ENCODE measurements at regions not wholly inside any gene's neighbourhood (a gene's known extent, or its start where the extent isn't known, plus 50 kb on each side); places are given as distances from the start of the nearest gene placed in this dataset.

DNA sequence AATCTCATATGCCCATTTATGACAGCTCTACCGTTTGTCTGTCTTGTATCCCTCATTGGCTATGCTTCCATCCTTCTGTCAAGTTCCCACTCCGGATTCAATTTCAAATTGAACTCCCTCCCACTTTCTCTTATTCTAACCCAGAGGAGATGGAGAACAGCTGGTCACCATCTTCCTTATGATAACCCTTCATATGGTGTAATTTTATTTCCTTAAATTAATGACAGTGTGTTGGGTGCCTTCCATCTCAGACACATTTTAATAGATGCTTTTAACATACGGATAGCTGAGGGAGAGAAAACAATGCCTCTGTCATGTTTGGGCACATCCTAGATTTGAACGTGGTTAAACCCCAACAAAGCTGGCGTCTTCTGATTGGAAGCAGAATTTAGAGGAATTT lies 103.0 kb upstream of the PLXNA2 start (continued):
- TF ChIP-seq REST (IDR thresholded peaks at IDR 0.05; ENCODE audit: unreplicated experiment) = no peak
- no peak for TF ChIP-seq EZH2 (IDR thresholded peaks at IDR 0.05; ENCODE audit: low read depth, unreplicated experiment)

DNA sequence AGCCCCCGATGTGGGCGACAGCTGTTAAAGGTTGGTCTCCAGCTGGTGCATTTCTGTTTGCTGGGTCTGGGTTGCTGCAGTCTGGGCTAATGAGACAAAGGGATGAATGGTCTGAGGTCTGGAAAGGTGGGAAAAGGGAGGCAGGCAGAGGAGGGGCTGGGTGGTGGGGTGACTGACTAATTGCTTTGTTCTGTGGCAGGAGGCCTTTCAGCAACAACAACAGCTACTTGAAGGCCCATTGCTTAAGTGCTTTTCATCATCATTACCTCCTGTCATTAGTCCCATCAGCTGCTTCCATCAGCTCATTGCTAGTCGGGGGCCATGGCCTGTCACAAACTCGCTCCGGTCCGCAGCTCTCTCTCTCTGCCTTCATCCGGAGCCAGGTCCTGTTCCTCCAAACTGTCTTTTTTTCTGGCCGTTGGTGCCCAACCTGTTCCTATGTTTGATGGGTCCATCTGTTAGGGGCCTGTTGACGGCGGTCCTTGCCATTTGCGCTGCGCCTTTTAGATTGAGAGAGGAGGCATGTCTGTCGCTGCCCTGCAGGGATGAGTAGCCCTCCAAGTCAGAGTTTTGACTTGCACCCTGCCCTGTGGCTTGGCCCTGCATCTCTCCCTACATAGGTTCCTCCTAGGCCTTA lies 105.6 kb upstream of the PLXNA2 start:
- no peak for DNase-seq (ENCODE audit: low spot score)
- Histone ChIP-seq H3K27me3 (ENCODE audit: insufficient read depth) (no peaks in the 10 kb centered on the region), H3K4me2 (no peak overlapping the region), H3K79me2 (replicated peaks; ENCODE audit: insufficient read depth) (no peaks in the 10 kb centered on the region), H3F3A (replicated peaks; ENCODE audit: low read depth) (no peaks in the 10 kb centered on the region), H3K4me1 (ENCODE audit: insufficient read depth) (no peaks in the 10 kb centered on the region), H3K9me2 (ENCODE audit: insufficient read depth) (no peaks in the 10 kb centered on the region), H3K27ac (ENCODE audit: low read depth) (no peak overlapping the region), H3K4me3 (no peak overlapping the region), H4K20me1 (replicated peaks; ENCODE audit: insufficient read depth) (no peaks in the 10 kb centered on the region), H2AFZ (no peak overlapping the region), H3K36me3 (ENCODE audit: insufficient read depth) (no peaks in the 10 kb centered on the region)
- peak; percentile 43; the same call in 2 of the 3 replicates for ATAC-seq
- H3K36me3 Mint-ChIP-seq (ENCODE audit: low read depth) = no peaks in the 10 kb centered on the region
- no peaks in the 10 kb centered on the region for H3K9me3 Mint-ChIP-seq
- H3K4me1 Mint-ChIP-seq = peaks cover 5% of the 10 kb centered on the region; the same call in 2 of the 3 replicates
- H3K27me3 Mint-ChIP-seq (ENCODE audit: insufficient read depth, low read depth, poor library complexity) = no peaks in the 10 kb centered on the region
- H3K4me3 Mint-ChIP-seq = no peak overlapping the region
- no peak for TF ChIP-seq POLR2AphosphoS5 (IDR thresholded peaks at IDR 0.05; ENCODE audit: low read depth)
- no peak for TF ChIP-seq ZNF114 (CRISPR knock-in tag; IDR thresholded peaks at IDR 0.05)
- no peak for TF ChIP-seq CREB1 (CRISPR knock-in tag; IDR thresholded peaks at IDR 0.05; ENCODE audit: low read depth)
- TF ChIP-seq STAT1 (IDR thresholded peaks at IDR 0.05; ENCODE audit: unreplicated experiment) = no peak
- TF ChIP-seq EZH2 (IDR thresholded peaks at IDR 0.05; ENCODE audit: low read depth, unreplicated experiment) = no peak
- TF ChIP-seq, protein P1, sequence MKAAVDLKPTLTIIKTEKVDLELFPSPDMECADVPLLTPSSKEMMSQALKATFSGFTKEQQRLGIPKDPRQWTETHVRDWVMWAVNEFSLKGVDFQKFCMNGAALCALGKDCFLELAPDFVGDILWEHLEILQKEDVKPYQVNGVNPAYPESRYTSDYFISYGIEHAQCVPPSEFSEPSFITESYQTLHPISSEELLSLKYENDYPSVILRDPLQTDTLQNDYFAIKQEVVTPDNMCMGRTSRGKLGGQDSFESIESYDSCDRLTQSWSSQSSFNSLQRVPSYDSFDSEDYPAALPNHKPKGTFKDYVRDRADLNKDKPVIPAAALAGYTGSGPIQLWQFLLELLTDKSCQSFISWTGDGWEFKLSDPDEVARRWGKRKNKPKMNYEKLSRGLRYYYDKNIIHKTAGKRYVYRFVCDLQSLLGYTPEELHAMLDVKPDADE (IDR thresholded peaks at IDR 0.05) = no peak
- no peak for TF ChIP-seq JUNB (IDR thresholded peaks at IDR 0.05; ENCODE audit: unreplicated experiment)
- TF ChIP-seq EZH2phosphoT487 (IDR thresholded peaks at IDR 0.05; ENCODE audit: unreplicated experiment) = no peak
- no peak overlapping the region for H3K27ac Mint-ChIP-seq

DNA sequence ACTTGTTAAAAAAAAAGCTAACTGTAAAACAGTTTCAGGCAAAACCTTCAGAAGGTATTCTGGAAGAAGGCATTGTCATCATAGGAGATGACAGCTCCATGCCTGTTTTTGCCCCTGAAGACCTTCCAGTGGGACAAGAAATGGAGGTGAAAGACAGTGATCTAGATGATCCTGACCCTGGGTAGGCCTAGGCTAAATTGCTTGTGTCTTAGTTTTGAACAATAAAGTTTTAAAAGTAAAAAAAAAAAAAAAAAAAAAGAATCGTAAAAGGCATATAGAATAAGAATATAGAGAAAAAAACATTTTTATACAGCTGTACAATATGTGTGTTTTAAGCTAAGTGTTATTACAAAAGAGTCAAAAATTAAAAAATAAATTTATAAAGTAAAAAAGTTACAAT lies 106.6 kb upstream of the PLXNA2 start:
- no peaks in the 10 kb centered on the region for H3K27me3 Mint-ChIP-seq (ENCODE audit: insufficient read depth, low read depth, poor library complexity)
- ATAC-seq (no peak), DNase-seq (ENCODE audit: low spot score) (no peak)
- H3K4me1 Mint-ChIP-seq = peaks cover 15% of the 10 kb centered on the region; the same call in 2 of the 3 replicates
- Histone ChIP-seq H3K79me2 (replicated peaks; ENCODE audit: insufficient read depth) (no peaks in the 10 kb centered on the region), H3K4me3 (no peak overlapping the region), H3K4me2 (no peak overlapping the region), H3K4me1 (ENCODE audit: insufficient read depth) (no peaks in the 10 kb centered on the region), H3F3A (replicated peaks; ENCODE audit: low read depth) (no peaks in the 10 kb centered on the region), H2AFZ (no peak overlapping the region), H3K9me2 (ENCODE audit: insufficient read depth) (no peaks in the 10 kb centered on the region), H3K36me3 (ENCODE audit: insufficient read depth) (no peaks in the 10 kb centered on the region), H3K27me3 (ENCODE audit: insufficient read depth) (no peaks in the 10 kb centered on the region), H3K27ac (ENCODE audit: low read depth) (no peak overlapping the region), H4K20me1 (replicated peaks; ENCODE audit: insufficient read depth) (no peaks in the 10 kb centered on the region)
- no peaks in the 10 kb centered on the region for H3K9me3 Mint-ChIP-seq
- H3K27ac Mint-ChIP-seq = no peak overlapping the region
- no peaks in the 10 kb centered on the region for H3K36me3 Mint-ChIP-seq (ENCODE audit: low read depth)
- no peak overlapping the region for H3K4me3 Mint-ChIP-seq
- TF ChIP-seq, protein P2, sequence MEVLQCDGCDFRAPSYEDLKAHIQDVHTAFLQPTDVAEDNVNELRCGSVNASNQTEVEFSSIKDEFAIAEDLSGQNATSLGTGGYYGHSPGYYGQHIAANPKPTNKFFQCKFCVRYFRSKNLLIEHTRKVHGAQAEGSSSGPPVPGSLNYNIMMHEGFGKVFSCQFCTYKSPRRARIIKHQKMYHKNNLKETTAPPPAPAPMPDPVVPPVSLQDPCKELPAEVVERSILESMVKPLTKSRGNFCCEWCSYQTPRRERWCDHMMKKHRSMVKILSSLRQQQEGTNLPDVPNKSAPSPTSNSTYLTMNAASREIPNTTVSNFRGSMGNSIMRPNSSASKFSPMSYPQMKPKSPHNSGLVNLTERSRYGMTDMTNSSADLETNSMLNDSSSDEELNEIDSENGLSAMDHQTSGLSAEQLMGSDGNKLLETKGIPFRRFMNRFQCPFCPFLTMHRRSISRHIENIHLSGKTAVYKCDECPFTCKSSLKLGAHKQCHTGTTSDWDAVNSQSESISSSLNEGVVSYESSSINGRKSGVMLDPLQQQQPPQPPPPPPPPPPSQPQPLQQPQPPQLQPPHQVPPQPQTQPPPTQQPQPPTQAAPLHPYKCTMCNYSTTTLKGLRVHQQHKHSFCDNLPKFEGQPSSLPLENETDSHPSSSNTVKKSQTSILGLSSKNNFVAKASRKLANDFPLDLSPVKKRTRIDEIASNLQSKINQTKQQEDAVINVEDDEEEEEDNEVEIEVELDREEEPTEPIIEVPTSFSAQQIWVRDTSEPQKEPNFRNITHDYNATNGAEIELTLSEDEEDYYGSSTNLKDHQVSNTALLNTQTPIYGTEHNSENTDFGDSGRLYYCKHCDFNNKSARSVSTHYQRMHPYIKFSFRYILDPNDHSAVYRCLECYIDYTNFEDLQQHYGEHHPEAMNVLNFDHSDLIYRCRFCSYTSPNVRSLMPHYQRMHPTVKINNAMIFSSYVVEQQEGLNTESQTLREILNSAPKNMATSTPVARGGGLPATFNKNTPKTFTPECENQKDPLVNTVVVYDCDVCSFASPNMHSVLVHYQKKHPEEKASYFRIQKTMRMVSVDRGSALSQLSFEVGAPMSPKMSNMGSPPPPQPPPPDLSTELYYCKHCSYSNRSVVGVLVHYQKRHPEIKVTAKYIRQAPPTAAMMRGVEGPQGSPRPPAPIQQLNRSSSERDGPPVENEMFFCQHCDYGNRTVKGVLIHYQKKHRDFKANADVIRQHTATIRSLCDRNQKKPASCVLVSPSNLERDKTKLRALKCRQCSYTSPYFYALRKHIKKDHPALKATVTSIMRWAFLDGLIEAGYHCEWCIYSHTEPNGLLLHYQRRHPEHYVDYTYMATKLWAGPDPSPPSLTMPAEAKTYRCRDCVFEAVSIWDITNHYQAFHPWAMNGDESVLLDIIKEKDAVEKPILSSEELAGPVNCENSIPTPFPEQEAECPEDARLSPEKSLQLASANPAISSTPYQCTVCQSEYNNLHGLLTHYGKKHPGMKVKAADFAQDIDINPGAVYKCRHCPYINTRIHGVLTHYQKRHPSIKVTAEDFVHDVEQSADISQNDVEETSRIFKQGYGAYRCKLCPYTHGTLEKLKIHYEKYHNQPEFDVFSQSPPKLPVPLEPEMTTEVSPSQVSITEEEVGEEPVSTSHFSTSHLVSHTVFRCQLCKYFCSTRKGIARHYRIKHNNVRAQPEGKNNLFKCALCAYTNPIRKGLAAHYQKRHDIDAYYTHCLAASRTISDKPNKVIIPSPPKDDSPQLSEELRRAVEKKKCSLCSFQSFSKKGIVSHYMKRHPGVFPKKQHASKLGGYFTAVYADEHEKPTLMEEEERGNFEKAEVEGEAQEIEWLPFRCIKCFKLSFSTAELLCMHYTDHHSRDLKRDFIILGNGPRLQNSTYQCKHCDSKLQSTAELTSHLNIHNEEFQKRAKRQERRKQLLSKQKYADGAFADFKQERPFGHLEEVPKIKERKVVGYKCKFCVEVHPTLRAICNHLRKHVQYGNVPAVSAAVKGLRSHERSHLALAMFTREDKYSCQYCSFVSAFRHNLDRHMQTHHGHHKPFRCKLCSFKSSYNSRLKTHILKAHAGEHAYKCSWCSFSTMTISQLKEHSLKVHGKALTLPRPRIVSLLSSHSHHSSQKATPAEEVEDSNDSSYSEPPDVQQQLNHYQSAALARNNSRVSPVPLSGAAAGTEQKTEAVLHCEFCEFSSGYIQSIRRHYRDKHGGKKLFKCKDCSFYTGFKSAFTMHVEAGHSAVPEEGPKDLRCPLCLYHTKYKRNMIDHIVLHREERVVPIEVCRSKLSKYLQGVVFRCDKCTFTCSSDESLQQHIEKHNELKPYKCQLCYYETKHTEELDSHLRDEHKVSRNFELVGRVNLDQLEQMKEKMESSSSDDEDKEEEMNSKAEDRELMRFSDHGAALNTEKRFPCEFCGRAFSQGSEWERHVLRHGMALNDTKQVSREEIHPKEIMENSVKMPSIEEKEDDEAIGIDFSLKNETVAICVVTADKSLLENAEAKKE (CRISPR knock-in tag; IDR thresholded peaks at IDR 0.05) = no peak

Data from GM23338 (cell line).